HG03280 (cell line): ENCODE measurements at regions not wholly inside any gene's neighbourhood (a gene's known extent, or its start where the extent isn't known, plus 50 kb on each side); places are given as distances from the start of the nearest gene placed in this dataset.

ENCODE experiments used
- ATAC-seq: cut with Tn5 transposase; IDR thresholded peaks from one replicate; pipeline ENCODE4 v1.9.1; 2021; ENCODE audit warnings: mild to moderate bottlenecking, moderate library complexity; ENCODE audit not compliant: unreplicated experiment

GRCh38 chr5:2658881-2659470 is 92.5 kb downstream of the IRX2 start:
- ATAC-seq = no peak

GRCh38 chr5:2658447-2658846 is 93.0 kb downstream of the IRX2 start:
- ATAC-seq = no peak

- no peak for ATAC-seq
These were observed 94.3 kb downstream of the IRX2 start for GRCh38 chr5:2657151-2657550.

- no peak for ATAC-seq
These were observed 95.3 kb downstream of the IRX2 start for GRCh38 chr5:2656206-2656605.

- no peak for ATAC-seq
These were observed 97.5 kb downstream of the IRX2 start for GRCh38 chr5:2653991-2654390.

- no peak for ATAC-seq
These were observed 100.4 kb downstream of the IRX2 start for GRCh38 chr5:2651116-2651515.

GRCh38 chr5:2642684-2643345 is 108.7 kb downstream of the IRX2 start:
- no peak for ATAC-seq

- no peak for ATAC-seq
These were observed 110.8 kb downstream of the IRX2 start for GRCh38 chr5:2640717-2641116.

- ATAC-seq = no peak
These were observed 112.1 kb downstream of the IRX2 start for GRCh38 chr5:2639425-2639824.

GRCh38 chr5:2634399-2635176 is 116.9 kb downstream of the IRX2 start:
- ATAC-seq = no peak

- no peak for ATAC-seq
These were observed 117.5 kb downstream of the IRX2 start for GRCh38 chr5:2633992-2634391.

- no peak for ATAC-seq
These were observed 119.7 kb downstream of the IRX2 start for GRCh38 chr5:2631758-2632157.

GRCh38 chr5:2629045-2629444 is 122.4 kb downstream of the IRX2 start:
- no peak for ATAC-seq

- ATAC-seq = no peak
These were observed 123.6 kb downstream of the IRX2 start for GRCh38 chr5:2627867-2628266.

GRCh38 chr5:2626572-2626971 is 124.9 kb downstream of the IRX2 start:
- no peak for ATAC-seq

GRCh38 chr5:2622866-2623265 is 128.6 kb downstream of the IRX2 start:
- ATAC-seq = no peak

- no peak for ATAC-seq
These were observed 129.8 kb downstream of the IRX2 start for GRCh38 chr5:2621631-2622030.

GRCh38 chr5:2619216-2619615 is 132.3 kb downstream of the IRX2 start:
- no peak for ATAC-seq

- ATAC-seq = no peak
These were observed 134.0 kb downstream of the IRX2 start for GRCh38 chr5:2617461-2617860.

GRCh38 chr5:2615917-2616316 is 135.6 kb downstream of the IRX2 start:
- no peak for ATAC-seq

GRCh38 chr5:2614571-2614970 is 136.9 kb downstream of the IRX2 start:
- ATAC-seq = no peak

GRCh38 chr5:2611659-2612058 is 139.8 kb downstream of the IRX2 start:
- ATAC-seq = no peak
